ENCODE measurements at regions not wholly inside any gene's neighbourhood (a gene's known extent, or its start where the extent isn't known, plus 50 kb on each side); places are given as distances from the start of the nearest gene placed in this dataset.

DNA sequence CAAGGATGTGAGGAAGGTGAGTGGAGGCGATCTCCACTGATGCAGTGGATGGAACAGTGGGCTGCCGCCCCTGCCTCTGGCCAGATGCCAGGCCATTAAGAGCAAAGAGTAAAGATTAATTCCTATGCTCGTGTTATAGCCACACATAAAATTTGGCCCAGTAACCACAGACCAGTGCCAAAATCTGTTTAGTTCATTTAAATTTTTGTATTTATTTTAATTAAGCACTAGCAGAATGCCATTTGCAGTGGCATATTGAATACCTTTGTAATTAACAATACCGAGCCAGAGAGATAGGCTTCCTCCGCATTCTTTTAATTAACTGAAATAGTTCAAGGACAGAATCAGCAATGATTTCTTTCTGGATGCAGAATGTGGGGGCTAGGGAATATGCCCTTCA is 179.8 kb downstream of the MED10 start:
- TF ChIP-seq, protein P1, sequence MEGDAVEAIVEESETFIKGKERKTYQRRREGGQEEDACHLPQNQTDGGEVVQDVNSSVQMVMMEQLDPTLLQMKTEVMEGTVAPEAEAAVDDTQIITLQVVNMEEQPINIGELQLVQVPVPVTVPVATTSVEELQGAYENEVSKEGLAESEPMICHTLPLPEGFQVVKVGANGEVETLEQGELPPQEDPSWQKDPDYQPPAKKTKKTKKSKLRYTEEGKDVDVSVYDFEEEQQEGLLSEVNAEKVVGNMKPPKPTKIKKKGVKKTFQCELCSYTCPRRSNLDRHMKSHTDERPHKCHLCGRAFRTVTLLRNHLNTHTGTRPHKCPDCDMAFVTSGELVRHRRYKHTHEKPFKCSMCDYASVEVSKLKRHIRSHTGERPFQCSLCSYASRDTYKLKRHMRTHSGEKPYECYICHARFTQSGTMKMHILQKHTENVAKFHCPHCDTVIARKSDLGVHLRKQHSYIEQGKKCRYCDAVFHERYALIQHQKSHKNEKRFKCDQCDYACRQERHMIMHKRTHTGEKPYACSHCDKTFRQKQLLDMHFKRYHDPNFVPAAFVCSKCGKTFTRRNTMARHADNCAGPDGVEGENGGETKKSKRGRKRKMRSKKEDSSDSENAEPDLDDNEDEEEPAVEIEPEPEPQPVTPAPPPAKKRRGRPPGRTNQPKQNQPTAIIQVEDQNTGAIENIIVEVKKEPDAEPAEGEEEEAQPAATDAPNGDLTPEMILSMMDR (IDR thresholded peaks at IDR 0.05): no peak
- TF ChIP-seq POLR2A (IDR thresholded peaks at IDR 0.05): no peak

All from thyroid gland (tissue), 4 donors.